Activated T-helper 1 cell treated with anti-CD3 and anti-CD28 coated beads, Interleukin-12 subunit alpha, Interleukin-12 subunit beta, Interleukin-2, Interleukin-4 antibody, amounts not matched to agents 30 ng/mL and 10 ng/mL and 1 ng/mL, durations not matched to agents 14 hours and 24 hours and 36 hours (primary cell): ENCODE measurements at regions not wholly inside any gene's neighbourhood (a gene's known extent, or its start where the extent isn't known, plus 50 kb on each side); places are given as distances from the start of the nearest gene placed in this dataset.
"Not testable (repeated sequence)": the region's sequence is repeated elsewhere in the genome, so short reads cannot be mapped to it uniquely, and the experiment has no call there.

ENCODE experiments used
- DNase-seq: peaks from one replicate; pipeline ENCODE4 v3.0.0; 2021; ENCODE audit warnings: low spot score
- H3K27ac Mint-ChIP-seq: one replicate; pipeline ENCODE4 v1.8.0; 2021; ENCODE audit warnings: mild to moderate bottlenecking, mixed read lengths
- H3K27me3 Mint-ChIP-seq: one replicate; pipeline ENCODE4 v1.8.0; 2022; ENCODE audit warnings: mild to moderate bottlenecking, moderate library complexity, mixed read lengths; ENCODE audit not compliant: insufficient read depth
- H3K36me3 Mint-ChIP-seq: one replicate; pipeline ENCODE4 v1.8.0; 2021; ENCODE audit warnings: low read depth, mixed read lengths
- H3K4me1 Mint-ChIP-seq: one replicate; pipeline ENCODE4 v1.8.0; 2021; ENCODE audit warnings: low read depth, mixed read lengths
- H3K4me3 Mint-ChIP-seq: one replicate; pipeline ENCODE4 v1.8.0; 2021; ENCODE audit warnings: mild to moderate bottlenecking, moderate library complexity, mixed read lengths
- H3K9me3 Mint-ChIP-seq: one replicate; pipeline ENCODE4 v1.8.0; 2021; ENCODE audit warnings: mixed read lengths
- intact Hi-C: fragments of 100-400 bp; cut with micrococcal nuclease; formaldehyde crosslinking; loops from one replicate; pipeline ENCODE4 v1.15.1; 2024

- H3K27ac Mint-ChIP-seq, intact Hi-C loops, H3K9me3 Mint-ChIP-seq, H3K36me3 Mint-ChIP-seq, DNase-seq, H3K4me1 Mint-ChIP-seq, H3K27me3 Mint-ChIP-seq, H3K4me3 Mint-ChIP-seq: not testable (repeated sequence)
These were observed 1268.9 kb upstream of the NUDT12 start for GRCh38 chr5:104831515-104831914.

- intact Hi-C loops, result no loop called here
- Mint-ChIP-seq H3K36me3 (no peaks in the 10 kb centered on the region), H3K9me3 (peaks cover 8% of the 10 kb centered on the region), H3K4me3 (no peak overlapping the region), H3K4me1 (no peaks in the 10 kb centered on the region), H3K27me3 (no peaks in the 10 kb centered on the region), H3K27ac (no peak overlapping the region)
- DNase-seq, result no peak
These were observed 1259.0 kb upstream of the NUDT12 start for GRCh38 chr5:104821606-104822005.

- Mint-ChIP-seq H3K9me3 (no peaks in the 10 kb centered on the region), H3K27me3 (no peaks in the 10 kb centered on the region), H3K4me1 (no peaks in the 10 kb centered on the region), H3K4me3 (no peak overlapping the region), H3K36me3 (no peaks in the 10 kb centered on the region), H3K27ac (no peak overlapping the region)
- intact Hi-C loops, result no loop called here
- DNase-seq, result no peak
These were observed 1254.5 kb upstream of the NUDT12 start for GRCh38 chr5:104817127-104817526.

GRCh38 chr5:104815212-104815611 is 1252.6 kb upstream of the NUDT12 start:
- intact Hi-C loops, result no loop called here
- Mint-ChIP-seq H3K4me3 (no peak overlapping the region), H3K4me1 (no peaks in the 10 kb centered on the region), H3K27me3 (no peaks in the 10 kb centered on the region), H3K27ac (no peak overlapping the region), H3K36me3 (no peaks in the 10 kb centered on the region), H3K9me3 (peaks cover 5% of the 10 kb centered on the region)
- DNase-seq, result no peak

GRCh38 chr5:104800440-104801048 is 1238.0 kb upstream of the NUDT12 start:
- Mint-ChIP-seq H3K36me3 (no peaks in the 10 kb centered on the region), H3K4me1 (no peaks in the 10 kb centered on the region), H3K27me3 (no peaks in the 10 kb centered on the region), H3K27ac (no peak overlapping the region), H3K9me3 (no peaks in the 10 kb centered on the region), H3K4me3 (no peak overlapping the region)
- intact Hi-C loops, result no loop called here
- no peak for DNase-seq

GRCh38 chr5:104793755-104794080 is 1231.1 kb upstream of the NUDT12 start:
- no peaks in the 10 kb centered on the region for H3K4me1 Mint-ChIP-seq
- H3K27ac Mint-ChIP-seq, result no peak overlapping the region
- H3K27me3 Mint-ChIP-seq, result no peaks in the 10 kb centered on the region
- no peak overlapping the region for H3K4me3 Mint-ChIP-seq
- no peak for DNase-seq
- intact Hi-C loops, result no loop called here
- no peaks in the 10 kb centered on the region for H3K36me3 Mint-ChIP-seq
- H3K9me3 Mint-ChIP-seq, result peaks cover 5% of the 10 kb centered on the region

- intact Hi-C loops, result no loop called here
- Mint-ChIP-seq H3K36me3 (no peaks in the 10 kb centered on the region), H3K4me1 (no peaks in the 10 kb centered on the region), H3K27ac (no peak overlapping the region), H3K27me3 (no peaks in the 10 kb centered on the region), H3K4me3 (no peak overlapping the region), H3K9me3 (peaks cover 5% of the 10 kb centered on the region)
- DNase-seq, result no peak
These were observed 1230.6 kb upstream of the NUDT12 start for GRCh38 chr5:104793031-104793754.

- intact Hi-C loops, result no loop called here
- H3K4me1 Mint-ChIP-seq, result no peaks in the 10 kb centered on the region
- no peak for DNase-seq
- H3K27me3 Mint-ChIP-seq, result no peaks in the 10 kb centered on the region
- H3K36me3 Mint-ChIP-seq, result no peaks in the 10 kb centered on the region
- no peak overlapping the region for H3K27ac Mint-ChIP-seq
- H3K9me3 Mint-ChIP-seq, result peaks cover 28% of the 10 kb centered on the region
- no peak overlapping the region for H3K4me3 Mint-ChIP-seq
These were observed 1226.8 kb upstream of the NUDT12 start for GRCh38 chr5:104789366-104789765.

GRCh38 chr5:104785097-104785496 is 1222.5 kb upstream of the NUDT12 start:
- intact Hi-C loops, result no loop called here
- Mint-ChIP-seq H3K4me3 (no peak overlapping the region), H3K9me3 (peaks cover 28% of the 10 kb centered on the region), H3K4me1 (no peaks in the 10 kb centered on the region), H3K27ac (no peak overlapping the region), H3K27me3 (no peaks in the 10 kb centered on the region), H3K36me3 (no peaks in the 10 kb centered on the region)
- DNase-seq, result no peak

- intact Hi-C loops, result no loop called here
- no peak overlapping the region for H3K27ac Mint-ChIP-seq
- H3K9me3 Mint-ChIP-seq, result no peaks in the 10 kb centered on the region
- DNase-seq, result no peak
- no peaks in the 10 kb centered on the region for H3K4me1 Mint-ChIP-seq
- no peak overlapping the region for H3K4me3 Mint-ChIP-seq
- no peaks in the 10 kb centered on the region for H3K36me3 Mint-ChIP-seq
- no peaks in the 10 kb centered on the region for H3K27me3 Mint-ChIP-seq
These were observed 1211.8 kb upstream of the NUDT12 start for GRCh38 chr5:104774372-104774771.

GRCh38 chr5:104764197-104764596 is 1201.6 kb upstream of the NUDT12 start:
- Mint-ChIP-seq H3K4me1 (no peaks in the 10 kb centered on the region), H3K9me3 (peaks cover 4% of the 10 kb centered on the region), H3K27ac (no peak overlapping the region), H3K27me3 (no peaks in the 10 kb centered on the region), H3K4me3 (no peak overlapping the region), H3K36me3 (no peaks in the 10 kb centered on the region)
- DNase-seq, result no peak
- intact Hi-C loops, result no loop called here

- intact Hi-C loops, result no loop called here
- Mint-ChIP-seq H3K9me3 (peaks cover 4% of the 10 kb centered on the region), H3K27ac (no peak overlapping the region), H3K36me3 (no peaks in the 10 kb centered on the region), H3K27me3 (no peaks in the 10 kb centered on the region), H3K4me1 (no peaks in the 10 kb centered on the region), H3K4me3 (no peak overlapping the region)
- no peak for DNase-seq
These were observed 1200.6 kb upstream of the NUDT12 start for GRCh38 chr5:104763216-104763615.

- Mint-ChIP-seq H3K27ac (no peak overlapping the region), H3K4me1 (no peaks in the 10 kb centered on the region), H3K36me3 (no peaks in the 10 kb centered on the region), H3K27me3 (no peaks in the 10 kb centered on the region), H3K9me3 (no peaks in the 10 kb centered on the region), H3K4me3 (no peak overlapping the region)
- DNase-seq, result no peak
- intact Hi-C loops, result no loop called here
These were observed 1195.3 kb upstream of the NUDT12 start for GRCh38 chr5:104757915-104758314.

GRCh38 chr5:104755806-104756205 is 1193.2 kb upstream of the NUDT12 start:
- intact Hi-C loops, result no loop called here
- Mint-ChIP-seq H3K36me3 (no peaks in the 10 kb centered on the region), H3K27me3 (no peaks in the 10 kb centered on the region), H3K4me3 (no peak overlapping the region), H3K27ac (no peak overlapping the region), H3K9me3 (no peaks in the 10 kb centered on the region), H3K4me1 (no peaks in the 10 kb centered on the region)
- no peak for DNase-seq
